HFF-Myc (cell line): ENCODE measurements at regions not wholly inside any gene's neighbourhood (a gene's known extent, or its start where the extent isn't known, plus 50 kb on each side); places are given as distances from the start of the nearest gene placed in this dataset.

Source experiments
- DNase-seq: peaks from one replicate; pipeline ENCODE4 v3.0.0-alpha.2; 2011; ENCODE audit warnings: low read depth; ENCODE audit errors: extremely low read depth
- H3K4me3 ChIP-seq: replicated peaks from 2 replicates; pipeline ENCODE4 v1.5.1; 2011; ENCODE audit warnings: low read depth, mild to moderate bottlenecking, control low read depth, low read length
- CTCF ChIP-seq: IDR thresholded peaks from 2 replicates; pipeline ENCODE4 v1.5.1; 2012; ENCODE audit warnings: mild to moderate bottlenecking, low read depth, low read length, control low read depth; ENCODE audit errors: missing control alignments

- DNase-seq, result no peak
- TF ChIP-seq CTCF, result no peak
- no peak overlapping the region for H3K4me3 ChIP-seq
These were observed 1150.0 kb downstream of the RPIA start for GRCh38 chr2:89841476-89841840.

- no peak overlapping the region for H3K4me3 ChIP-seq
- no peak for DNase-seq
These were observed 1150.9 kb downstream of the RPIA start for GRCh38 chr2:89842180-89842908.

DNA sequence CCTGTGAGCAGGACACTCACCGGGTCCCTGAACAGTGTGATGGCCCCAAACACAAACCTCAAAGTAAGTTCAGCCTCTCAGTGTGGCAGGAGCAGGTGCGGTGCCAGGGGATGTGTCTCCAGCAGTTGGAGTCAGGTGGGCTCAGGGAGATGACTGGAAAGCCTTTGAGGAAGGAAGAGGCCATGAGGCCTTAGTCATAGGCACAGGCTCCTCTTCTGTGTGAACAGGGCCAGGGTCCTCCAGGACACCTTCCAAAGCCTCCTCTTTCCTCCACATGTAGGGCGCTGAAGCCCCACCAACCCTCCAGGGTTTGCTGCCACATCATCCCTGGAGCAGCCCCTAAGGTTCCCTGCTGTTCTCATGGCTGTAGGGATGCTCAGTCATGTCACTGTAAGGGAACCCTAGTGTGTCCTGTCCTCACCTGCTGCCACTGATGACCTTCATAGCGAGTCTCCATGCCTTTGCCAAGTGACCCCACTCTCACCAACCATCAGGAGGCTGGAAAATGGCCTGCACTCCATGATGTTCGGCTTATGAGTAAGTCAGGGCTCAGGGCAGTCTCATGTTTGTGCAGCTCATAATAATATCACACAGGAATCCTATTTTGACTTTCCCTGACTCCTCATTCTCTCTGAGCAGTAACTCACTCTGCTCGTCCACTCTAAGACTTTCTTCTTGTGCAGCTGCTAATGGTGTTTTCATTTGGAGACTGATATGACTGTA is 1152.9 kb downstream of the RPIA start:
- H3K4me3 ChIP-seq, result no peak overlapping the region
- DNase-seq, result no peak
- TF ChIP-seq CTCF, result no peak

More at GRCh38 chr2:89842180-89842908, 1150.9 kb downstream of the RPIA start:
- no peak for TF ChIP-seq CTCF

DNA sequence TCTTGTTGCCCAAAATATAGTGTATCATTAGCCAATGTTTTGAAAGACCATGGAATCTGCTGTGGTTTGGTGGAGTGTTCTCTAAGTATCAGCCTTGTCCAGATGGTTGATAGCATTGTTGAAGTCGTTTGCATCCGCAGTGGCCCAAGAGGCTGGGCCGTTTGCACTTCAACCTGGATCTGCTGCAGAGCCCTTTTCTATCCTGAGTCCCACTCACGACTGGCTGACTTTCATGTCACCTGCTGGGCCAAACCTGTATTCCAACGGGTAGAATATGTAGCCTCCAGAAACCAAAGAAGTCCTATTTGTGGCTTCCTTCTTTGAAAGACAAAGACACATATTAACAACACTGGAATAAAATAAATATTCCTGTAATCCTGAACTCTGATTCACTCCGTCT is 1154.1 kb downstream of the RPIA start:
- no peak for TF ChIP-seq CTCF
- no peak overlapping the region for H3K4me3 ChIP-seq
- DNase-seq, result no peak

GRCh38 chr2:89848114-89848513 is 1156.6 kb downstream of the RPIA start:
- DNase-seq, result no peak
- H3K4me3 ChIP-seq, result no peak overlapping the region
- no peak for TF ChIP-seq CTCF

- no peak for TF ChIP-seq CTCF
- no peak for DNase-seq
- no peak overlapping the region for H3K4me3 ChIP-seq
These were observed 1157.4 kb downstream of the RPIA start for GRCh38 chr2:89848763-89849368.
